ENCODE measurements at regions not wholly inside any gene's neighbourhood (a gene's known extent, or its start where the extent isn't known, plus 50 kb on each side); places are given as distances from the start of the nearest gene placed in this dataset.

- WGBS, 2 donors = 81 to 82% methylated on average over 3 of the region's 3 CpGs
- no peak overlapping the region for H3K4me3 ChIP-seq (ENCODE audit: low read depth, poor library complexity, severe bottlenecking)
- intact Hi-C loops (cut with DNase I; ENCODE audit: low total_unique reads) = no loop called here
- TF ChIP-seq POLR2A (IDR thresholded peaks at IDR 0.05) (no peak), CTCF (IDR thresholded peaks at IDR 0.05) (no peak)
- DNase-seq (ENCODE audit: low spot score in 2 of 2) = no peak
These were observed 200.3 kb upstream of the UMPS start for GRCh38 chr3:124529826-124530571.

GRCh38 chr3:124530916-124531315 is 199.3 kb upstream of the UMPS start:
- DNase-seq (ENCODE audit: low spot score in 2 of 2) = no peak
- TF ChIP-seq CTCF (IDR thresholded peaks at IDR 0.05) = no peak
- TF ChIP-seq POLR2A (IDR thresholded peaks at IDR 0.05) = no peak
- intact Hi-C loops (cut with DNase I; ENCODE audit: low total_unique reads) = no loop called here
- H3K4me3 ChIP-seq (ENCODE audit: low read depth, poor library complexity, severe bottlenecking) = no peak overlapping the region

GRCh38 chr3:124532071-124532470 is 198.2 kb upstream of the UMPS start:
- no peak for DNase-seq (ENCODE audit: low spot score in 2 of 2)
- 83 to 85% methylated on average over 1 of the region's 1 CpG for WGBS, 2 donors
- intact Hi-C loops (cut with DNase I; ENCODE audit: low total_unique reads) = no loop called here
- no peak overlapping the region for H3K4me3 ChIP-seq (ENCODE audit: low read depth, poor library complexity, severe bottlenecking)
- TF ChIP-seq POLR2A (IDR thresholded peaks at IDR 0.05) (no peak), CTCF (IDR thresholded peaks at IDR 0.05) (no peak)

- 75 to 93% methylated on average over 1 of the region's 1 CpG for WGBS, 2 donors
- DNase-seq (ENCODE audit: low spot score in 2 of 2) = no peak
- TF ChIP-seq POLR2A (IDR thresholded peaks at IDR 0.05) (no peak), CTCF (IDR thresholded peaks at IDR 0.05) (no peak)
- H3K4me3 ChIP-seq (ENCODE audit: low read depth, poor library complexity, severe bottlenecking) = no peak overlapping the region
- intact Hi-C loops (cut with DNase I; ENCODE audit: low total_unique reads) = no loop called here
These were observed 194.9 kb upstream of the UMPS start for GRCh38 chr3:124535306-124535705.

GRCh38 chr3:124540550-124541211 is 189.6 kb upstream of the UMPS start:
- DNase-seq (ENCODE audit: low spot score in 2 of 2) = no peak
- no peak for TF ChIP-seq POLR2A (IDR thresholded peaks at IDR 0.05)
- no peak for TF ChIP-seq CTCF (IDR thresholded peaks at IDR 0.05)
- intact Hi-C loops (cut with DNase I; ENCODE audit: low total_unique reads) = loop anchor here (10.0 kb wide), 1 partner anchor 186 kb away; no protein-coding TSS in a partner anchor
- H3K4me3 ChIP-seq (ENCODE audit: low read depth, poor library complexity, severe bottlenecking) = no peak overlapping the region
- WGBS, 2 donors = 72 to 75% methylated on average over 6 of the region's 6 CpGs
